SK-N-SH (cell line): ENCODE measurements at regions not wholly inside any gene's neighbourhood (a gene's known extent, or its start where the extent isn't known, plus 50 kb on each side); places are given as distances from the start of the nearest gene placed in this dataset.

Source experiments
- CTCF ChIA-PET: fragments of 300-600, 350-600 bp; formaldehyde crosslinking; extraction: SDS; loops from one replicate; lab custom pipeline; 2021; lab: Yijun Ruan, JAX
- POLR2A ChIA-PET: fragments of 350-600 bp; sonication (Branson Sonifier 250); formaldehyde crosslinking; extraction: SDS; loops from one replicate; lab custom pipeline; 2020; ENCODE audit warnings: antibody characterized with exemption, inconsistent platforms; lab: Yijun Ruan, JAX
- DNase-seq: peaks from one replicate; pipeline ENCODE4 v3.0.0; 2012
- H2AFZ ChIP-seq: fragments of 200-600 bp; sonication (generic); 2 replicates; pipeline ENCODE4 v1.8.1; 2016; ENCODE audit warnings: antibody characterized with exemption, mild to moderate bottlenecking, low read depth
- H3F3A ChIP-seq: fragments of 200-600 bp; sonication (generic); replicated peaks from 2 replicates; pipeline ENCODE3; 2016; ENCODE audit warnings: antibody characterized with exemption, mild to moderate bottlenecking; ENCODE audit not compliant: insufficient read depth
- H3K27ac ChIP-seq, 2 experiments: fragments of 200-500 bp in 1 of 2; fragments of 200-600 bp in 1 of 2; sonication (Bioruptor generic) in 1 of 2; sonication (generic), shearing (Covaris generic) in 1 of 2; 2 replicates each; pipeline versions ENCODE4 v1.5.1 to v1.6.1; 2014 to 2016; ENCODE audit warnings: low read depth in 2 of 2, inconsistent platforms in 1 of 2, low read length in 1 of 2, mild to moderate bottlenecking in 1 of 2, mixed read lengths in 1 of 2
- H3K27me3 ChIP-seq: fragments of 200-600 bp; sonication (generic), shearing (Covaris generic); 2 replicates; pipeline ENCODE4 v1.6.1; 2016; ENCODE audit warnings: mixed run types; ENCODE audit not compliant: insufficient read depth
- H3K36me3 ChIP-seq, 2 experiments: fragments of 200-500 bp in 1 of 2; fragments of 200-600 bp in 1 of 2; sonication (Bioruptor generic) in 1 of 2; sonication (generic) in 1 of 2; replicated peaks in 1 of 2; 2 replicates each; pipeline versions ENCODE3 to v1.5.1; 2014 to 2016; ENCODE audit warnings: low read length in 1 of 2, mild to moderate bottlenecking in 1 of 2; ENCODE audit not compliant: insufficient read depth in 2 of 2, control insufficient read depth in 1 of 2
- H3K4me1 ChIP-seq, 2 experiments: fragments of 200-500 bp in 1 of 2; fragments of 200-600 bp in 1 of 2; sonication (Bioruptor generic) in 1 of 2; sonication (generic), shearing (Covaris generic) in 1 of 2; 2 replicates each; pipeline versions ENCODE4 v1.5.1 to v1.6.1; 2014 to 2016; ENCODE audit warnings: low read depth in 1 of 2, low read length in 1 of 2, mixed run types in 1 of 2; ENCODE audit not compliant: insufficient read depth in 2 of 2, control insufficient read depth in 1 of 2
- H3K4me2 ChIP-seq: fragments of 200-600 bp; sonication (generic), shearing (Covaris generic); 2 replicates; pipeline ENCODE4 v1.6.1; 2017; ENCODE audit warnings: mixed run types
- H3K4me3 ChIP-seq, 2 experiments: fragments of 200-500 bp in 1 of 2; fragments of 200-600 bp in 1 of 2; sonication (Bioruptor generic) in 1 of 2; sonication (generic), shearing (Covaris generic) in 1 of 2; 2 replicates each; pipeline versions ENCODE4 v1.5.1 to v1.8.1; 2014 to 2016; ENCODE audit warnings: low read depth in 2 of 2, inconsistent platforms in 1 of 2, low read length in 1 of 2, mild to moderate bottlenecking in 1 of 2, mixed read lengths in 1 of 2, moderate library complexity in 1 of 2
- H3K79me2 ChIP-seq: fragments of 200-600 bp; sonication (generic); 2 replicates; pipeline ENCODE4 v1.8.1; 2017; ENCODE audit warnings: mild to moderate bottlenecking; ENCODE audit not compliant: insufficient read depth
- H3K9ac ChIP-seq: fragments of 200-600 bp; sonication (generic); 2 replicates; pipeline ENCODE4 v1.6.1; 2017; ENCODE audit warnings: mixed run types
- H3K9me2 ChIP-seq: fragments of 200-600 bp; sonication (generic); 2 replicates; pipeline ENCODE4 v1.6.1; 2017; ENCODE audit warnings: mixed run types
- H3K9me3 ChIP-seq: fragments of 200-600 bp; sonication (generic); 2 replicates; pipeline ENCODE4 v1.6.1; 2017; ENCODE audit warnings: mixed run types, mild to moderate bottlenecking, moderate library complexity
- H4K20me1 ChIP-seq: fragments of 200-600 bp; sonication (generic); 2 replicates; pipeline ENCODE4 v1.6.1; 2017; ENCODE audit warnings: mild to moderate bottlenecking, mixed run types; ENCODE audit not compliant: insufficient read depth
- FOXJ3 ChIP-seq: sonication (generic); formaldehyde crosslinking; IDR thresholded peaks from 2 replicates; pipeline ENCODE4 v1.5.1; 2020; ENCODE audit warnings: mild to moderate bottlenecking, missing genetic modification reagents
- JUND ChIP-seq: IDR thresholded peaks from 2 replicates; pipeline ENCODE4 v1.4.0; 2012
- MXI1 ChIP-seq: IDR thresholded peaks from 2 replicates; pipeline ENCODE4 v1.6.1; 2012; ENCODE audit warnings: mild to moderate bottlenecking, low read depth, low read length, improper control_type of control experiment
- NRF1 ChIP-seq: IDR thresholded peaks from 2 replicates; pipeline ENCODE4 v1.6.1; 2012; ENCODE audit warnings: low read depth, mild to moderate bottlenecking, low read length
- PBX3 ChIP-seq: IDR thresholded peaks from 2 replicates; pipeline ENCODE4; 2012
- SMC3 ChIP-seq: IDR thresholded peaks from 2 replicates; pipeline ENCODE4 v1.6.1; 2012; ENCODE audit warnings: low read depth, low read length, improper control_type of control experiment
- TAF1 ChIP-seq: IDR thresholded peaks from 2 replicates; pipeline ENCODE4 v1.6.1; 2012; ENCODE audit warnings: low read depth, mild to moderate bottlenecking, low read length, moderate library complexity, borderline replicate concordance
- TCF12 ChIP-seq: IDR thresholded peaks from 2 replicates; pipeline ENCODE4 v1.4.0; 2012
- YY1 ChIP-seq: IDR thresholded peaks from 2 replicates; pipeline ENCODE4 v1.4.0; 2012; ENCODE audit warnings: low read depth, mild to moderate bottlenecking
- WGBS: methylation state at CpG from one replicate; pipeline ENCODE4 v1.1.6; 2017; ENCODE audit warnings: low lambda C conversion rate; 5-methylcytosine and 5-hydroxymethylcytosine counted together
- TF ChIP-seq, protein P1 (sequence below): fragments of 150-350 bp; IDR thresholded peaks from 2 replicates; pipeline ENCODE4 v1.6.1; 2017; ENCODE audit warnings: antibody characterized with exemption, low read length, low read depth, borderline replicate concordance
- TF ChIP-seq, protein P2 (sequence below): fragments of 150-350 bp; IDR thresholded peaks from 2 replicates; pipeline ENCODE4 v1.6.1; 2016; ENCODE audit warnings: mild to moderate bottlenecking, low read depth, low read length

- H3K9me3 ChIP-seq, result no peaks in the 10 kb centered on the region
- no peaks in the 10 kb centered on the region for H3K4me1 ChIP-seq
- no peak for TF ChIP-seq TCF12
- no peak for TF ChIP-seq FOXJ3 (CRISPR knock-in tag)
- no peak for TF ChIP-seq YY1
- no peak for TF ChIP-seq SMC3
- TF ChIP-seq, protein P1, sequence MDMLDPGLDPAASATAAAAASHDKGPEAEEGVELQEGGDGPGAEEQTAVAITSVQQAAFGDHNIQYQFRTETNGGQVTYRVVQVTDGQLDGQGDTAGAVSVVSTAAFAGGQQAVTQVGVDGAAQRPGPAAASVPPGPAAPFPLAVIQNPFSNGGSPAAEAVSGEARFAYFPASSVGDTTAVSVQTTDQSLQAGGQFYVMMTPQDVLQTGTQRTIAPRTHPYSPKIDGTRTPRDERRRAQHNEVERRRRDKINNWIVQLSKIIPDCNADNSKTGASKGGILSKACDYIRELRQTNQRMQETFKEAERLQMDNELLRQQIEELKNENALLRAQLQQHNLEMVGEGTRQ, result no peak
- no peak for TF ChIP-seq TAF1
- 0% methylated on average over 1 of the region's 1 CpG for WGBS
- no peak for DNase-seq
- H3K79me2 ChIP-seq, result no peaks in the 10 kb centered on the region
- H3K4me3 ChIP-seq, result no peak overlapping the region
- no peaks in the 10 kb centered on the region for H4K20me1 ChIP-seq
- no peak overlapping the region for H3K9ac ChIP-seq
- no peaks in the 10 kb centered on the region for H3K9me2 ChIP-seq
- H3F3A ChIP-seq, result no peaks in the 10 kb centered on the region
- no peak overlapping the region for H3K4me2 ChIP-seq
- ChIA-PET POLR2A (no interaction called here), CTCF (interaction anchor here (0.6 kb wide), 1 partner anchor 197 kb away, joined by 3 read pairs; no protein-coding TSS in a partner anchor)
- no peaks in the 10 kb centered on the region for H3K36me3 ChIP-seq
- H3K27me3 ChIP-seq, result no peaks in the 10 kb centered on the region
- H3K27ac ChIP-seq, result no peak overlapping the region
- H2AFZ ChIP-seq, result no peak overlapping the region
Measured at GRCh38 chr5:39995990-39996389, 571.2 kb upstream of the DAB2 start.

DNA sequence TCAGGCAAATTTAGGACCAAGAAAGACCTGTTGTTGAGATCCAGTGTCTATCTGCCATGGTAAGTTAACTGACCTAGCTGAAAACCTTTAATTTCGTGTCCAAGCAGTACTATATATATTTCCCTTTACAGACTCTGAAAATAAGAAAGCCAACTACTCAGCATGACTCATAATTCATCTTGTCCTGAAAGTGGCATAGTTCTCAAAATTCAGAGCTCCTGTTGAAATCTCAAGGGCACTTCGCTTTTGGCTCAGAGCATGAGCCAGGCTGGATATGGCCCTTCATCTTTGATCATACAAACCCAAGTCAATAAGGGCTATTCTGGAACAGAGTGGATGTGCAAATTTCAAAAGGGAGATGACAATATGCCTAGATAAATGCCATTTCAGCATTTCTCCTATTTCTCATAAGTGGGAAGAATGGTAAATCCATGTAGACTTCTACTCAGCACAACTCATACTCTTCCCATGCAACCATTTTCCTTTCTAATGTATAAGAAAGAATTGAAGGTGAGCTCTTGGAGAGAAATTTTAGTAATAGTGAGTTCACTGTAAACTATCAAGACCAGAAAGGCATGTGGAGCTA lies 567.9 kb upstream of the DAB2 start:
- Histone ChIP-seq H3K27ac (no peak overlapping the region), H3K4me1 (no peaks in the 10 kb centered on the region), H3K9me2 (no peaks in the 10 kb centered on the region), H2AFZ (no peak overlapping the region), H3K27me3 (no peaks in the 10 kb centered on the region), H3K4me2 (no peak overlapping the region), H3K4me3 (no peak overlapping the region), H3K36me3 (no peaks in the 10 kb centered on the region), H3K9me3 (no peaks in the 10 kb centered on the region), H3K79me2 (no peaks in the 10 kb centered on the region), H3F3A (no peaks in the 10 kb centered on the region), H3K9ac (no peak overlapping the region), H4K20me1 (no peaks in the 10 kb centered on the region)
- 7% methylated on average over 2 of the region's 2 CpGs for whole genome bisulfite sequencing
- ChIA-PET POLR2A (no interaction called here), CTCF (interaction anchor here (0.6 to 1.0 kb wide), 2 partner anchors 43 to 688 kb away, joined by 3 read pairs; no protein-coding TSS in a partner anchor)
- DNase-seq, result no peak
- TF ChIP-seq JUND (no peak), TCF12 (no peak), NRF1 (no peak), MXI1 (no peak), PBX3 (no peak)
- TF ChIP-seq, protein P2, sequence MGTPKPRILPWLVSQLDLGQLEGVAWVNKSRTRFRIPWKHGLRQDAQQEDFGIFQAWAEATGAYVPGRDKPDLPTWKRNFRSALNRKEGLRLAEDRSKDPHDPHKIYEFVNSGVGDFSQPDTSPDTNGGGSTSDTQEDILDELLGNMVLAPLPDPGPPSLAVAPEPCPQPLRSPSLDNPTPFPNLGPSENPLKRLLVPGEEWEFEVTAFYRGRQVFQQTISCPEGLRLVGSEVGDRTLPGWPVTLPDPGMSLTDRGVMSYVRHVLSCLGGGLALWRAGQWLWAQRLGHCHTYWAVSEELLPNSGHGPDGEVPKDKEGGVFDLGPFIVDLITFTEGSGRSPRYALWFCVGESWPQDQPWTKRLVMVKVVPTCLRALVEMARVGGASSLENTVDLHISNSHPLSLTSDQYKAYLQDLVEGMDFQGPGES, result no peak
